ENCODE measurements at regions not wholly inside any gene's neighbourhood (a gene's known extent, or its start where the extent isn't known, plus 50 kb on each side); places are given as distances from the start of the nearest gene placed in this dataset.

- no peak for DNase-seq (ENCODE audit: low spot score)
These were observed 646.5 kb downstream of the NSUN3 start for GRCh38 chr3:94709249-94709902.

DNA sequence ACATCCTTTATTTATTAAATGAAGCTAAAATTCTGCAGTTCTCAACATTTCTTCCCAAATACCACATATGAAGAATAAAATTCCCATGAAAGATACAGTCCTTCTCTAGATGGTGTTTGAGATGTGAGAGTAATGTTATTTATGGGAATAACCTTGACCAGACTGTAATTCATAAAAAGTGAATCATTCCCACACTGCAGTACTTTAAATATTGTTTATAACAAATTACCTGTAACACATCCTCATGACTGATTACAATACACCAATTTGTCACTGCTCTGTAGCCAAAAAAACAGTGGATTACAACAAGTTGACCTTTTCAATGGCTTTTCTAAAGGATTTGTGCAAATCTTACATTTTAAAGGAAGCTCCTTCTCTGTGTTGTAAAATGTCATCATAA lies 651.3 kb downstream of the NSUN3 start:
- no peak for DNase-seq (ENCODE audit: low spot score)

- no peak for DNase-seq (ENCODE audit: low spot score)
These were observed 653.6 kb downstream of the NSUN3 start for GRCh38 chr3:94716326-94717018.

DNA sequence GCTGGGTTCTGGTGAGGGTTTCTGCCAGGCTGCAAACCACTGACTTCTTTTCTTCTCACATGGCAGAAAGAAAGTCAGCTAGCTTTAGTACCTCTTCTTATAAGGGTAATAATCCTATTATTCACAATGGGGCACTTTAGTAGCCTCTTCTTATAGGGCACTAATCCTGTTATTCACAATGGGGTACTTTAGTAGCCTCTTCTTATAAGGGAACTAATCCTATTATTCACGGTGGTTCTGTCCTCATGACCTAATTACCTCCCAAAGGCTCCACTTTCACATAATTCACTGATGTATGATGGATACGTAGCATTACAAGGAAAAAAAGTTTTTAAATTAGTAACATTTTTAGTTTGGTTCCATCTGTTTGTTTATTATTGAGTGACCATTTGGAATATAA lies 671.3 kb downstream of the NSUN3 start:
- DNase-seq (ENCODE audit: low spot score), result no peak

GRCh38 chr3:94735354-94735753 lies 672.5 kb downstream of the NSUN3 start:
- no peak for DNase-seq (ENCODE audit: low spot score)

DNA sequence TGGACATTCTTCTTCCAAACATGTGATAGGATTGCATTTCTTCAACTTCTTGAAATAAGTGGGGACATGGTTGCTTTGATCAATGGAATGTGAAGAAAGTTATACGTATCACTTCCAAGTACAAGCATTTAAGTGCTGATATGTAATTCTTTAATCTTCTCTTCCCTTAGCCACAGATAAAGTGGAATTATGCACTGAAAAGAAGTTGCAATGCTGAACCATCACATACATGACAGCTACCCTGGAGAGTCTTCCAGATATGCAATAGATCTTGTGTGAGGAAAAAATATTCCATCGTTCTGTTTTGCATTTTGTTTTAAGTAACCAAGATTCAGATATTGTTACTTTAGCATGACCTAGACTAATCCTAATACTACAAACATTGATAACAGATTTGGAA lies 674.3 kb downstream of the NSUN3 start:
- DNase-seq (ENCODE audit: low spot score), result no peak

GRCh38 chr3:94739420-94739819 lies 676.6 kb downstream of the NSUN3 start:
- no peak for DNase-seq (ENCODE audit: low spot score)

DNA sequence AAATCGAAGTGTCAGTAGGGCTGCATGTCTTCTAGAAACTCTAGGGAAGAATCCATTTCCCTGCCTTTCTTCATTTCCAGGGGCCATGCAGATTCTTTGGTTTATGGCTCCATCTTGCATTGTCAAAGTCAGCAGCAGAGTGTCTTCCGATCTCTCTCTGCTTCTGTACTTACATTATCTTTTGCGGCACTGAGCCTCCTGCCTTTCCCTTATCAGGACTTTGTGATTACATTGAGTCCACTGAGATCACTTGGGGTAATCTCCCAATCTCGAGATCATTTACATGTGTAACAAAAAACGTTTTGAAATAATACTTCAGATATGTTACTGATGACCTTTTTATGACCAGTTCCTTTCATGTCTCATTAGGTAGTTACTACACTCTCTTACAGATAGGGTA lies 695.9 kb downstream of the NSUN3 start:
- DNase-seq (ENCODE audit: low spot score), result no peak

GRCh38 chr3:94772402-94772801 lies 709.5 kb downstream of the NSUN3 start:
- no peak for DNase-seq (ENCODE audit: low spot score)

GRCh38 chr3:94775746-94776145 lies 712.9 kb downstream of the NSUN3 start:
- DNase-seq (ENCODE audit: low spot score), result no peak

GRCh38 chr3:94776401-94776915 lies 713.6 kb downstream of the NSUN3 start:
- DNase-seq (ENCODE audit: low spot score), result no peak

DNA sequence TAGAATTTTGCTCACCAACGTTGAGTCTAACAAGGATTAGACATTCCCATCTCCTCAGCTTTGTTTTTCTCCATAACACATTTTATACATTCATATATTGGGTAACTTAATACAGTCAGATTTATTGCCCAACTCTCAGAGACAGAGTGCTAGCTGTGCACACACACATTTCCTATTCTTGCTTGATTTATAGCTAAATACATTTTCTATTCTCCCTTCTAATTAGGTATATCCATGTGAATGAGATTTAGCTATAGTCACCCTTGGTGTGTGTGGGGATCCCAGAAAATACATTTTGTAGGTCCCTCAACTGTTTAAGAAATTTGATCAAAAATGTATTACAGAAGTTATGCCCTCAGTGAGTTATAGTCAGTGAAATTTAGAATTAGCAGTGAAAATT lies 715.4 kb downstream of the NSUN3 start:
- no peak for DNase-seq (ENCODE audit: low spot score)

- no peak for DNase-seq (ENCODE audit: low spot score)
These were observed 716.1 kb downstream of the NSUN3 start for GRCh38 chr3:94778814-94779494.

- no peak for DNase-seq (ENCODE audit: low spot score)
These were observed 716.8 kb downstream of the NSUN3 start for GRCh38 chr3:94779699-94780098.

- no peak for DNase-seq (ENCODE audit: low spot score)
These were observed 721.4 kb downstream of the NSUN3 start for GRCh38 chr3:94784274-94784673.

DNA sequence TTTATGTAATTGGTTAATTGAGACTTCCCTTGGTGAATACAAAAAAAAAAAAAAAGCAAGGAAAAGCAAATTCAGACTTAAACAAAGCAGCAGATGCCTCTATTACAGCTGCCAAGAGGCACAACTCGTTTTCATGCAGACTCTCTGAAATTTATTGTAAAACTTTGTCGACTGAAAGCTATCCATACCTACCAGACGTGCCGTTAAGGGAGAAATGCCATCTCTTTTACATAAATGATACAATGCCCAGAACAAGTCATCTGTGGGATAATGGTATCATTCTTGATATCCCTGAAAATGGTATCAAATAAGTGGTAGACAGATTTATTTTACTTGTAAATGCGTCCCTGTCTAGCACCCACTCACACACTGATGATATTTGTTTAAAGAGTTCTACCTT lies 724.2 kb downstream of the NSUN3 start:
- DNase-seq (ENCODE audit: low spot score), result no peak

- no peak for DNase-seq (ENCODE audit: low spot score)
These were observed 724.9 kb downstream of the NSUN3 start for GRCh38 chr3:94787734-94788270.

- no peak for DNase-seq (ENCODE audit: low spot score)
These were observed 731.7 kb downstream of the NSUN3 start for GRCh38 chr3:94794563-94794962.

- DNase-seq (ENCODE audit: low spot score), result no peak
These were observed 736.7 kb downstream of the NSUN3 start for GRCh38 chr3:94799420-94800060.

GRCh38 chr3:94811836-94812235 lies 749.0 kb downstream of the NSUN3 start:
- no peak for DNase-seq (ENCODE audit: low spot score)

DNA sequence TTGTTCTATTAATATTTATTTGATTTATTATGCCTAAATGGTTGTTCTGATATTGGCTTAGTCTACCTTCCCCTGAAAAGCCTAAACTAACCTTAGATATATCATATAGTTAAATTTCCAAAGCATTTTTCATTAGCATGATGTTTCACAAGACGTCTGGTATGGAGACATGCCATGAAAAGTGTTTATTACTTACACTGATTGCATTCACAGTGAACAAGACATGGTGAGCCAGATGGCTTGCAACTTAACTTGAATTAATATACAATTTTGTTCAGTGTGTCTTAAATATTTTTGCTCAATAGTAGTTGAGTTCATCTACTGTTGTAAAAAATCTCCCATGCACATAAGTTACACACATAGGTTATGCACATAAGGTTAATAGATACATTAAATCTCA lies 758.4 kb downstream of the NSUN3 start:
- no peak for DNase-seq (ENCODE audit: low spot score)

DNA sequence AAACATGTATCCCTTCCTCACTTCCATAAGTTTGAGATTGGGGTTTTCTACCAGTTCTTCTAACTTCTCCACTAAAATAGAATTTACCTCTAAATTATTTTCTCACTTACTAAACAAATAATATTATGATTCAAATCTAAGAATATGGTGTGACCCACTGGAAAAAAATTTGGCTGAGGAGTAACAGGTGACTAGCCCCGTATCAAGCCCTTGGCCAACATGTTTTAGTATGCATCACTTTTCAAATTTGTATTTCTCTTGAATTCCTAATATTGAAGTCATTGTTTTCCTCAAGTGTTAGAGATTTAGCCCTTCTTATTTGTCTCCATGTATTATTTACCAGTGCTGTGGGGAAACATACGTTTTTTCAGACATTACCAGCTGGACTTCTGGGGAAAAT lies 759.4 kb downstream of the NSUN3 start:
- DNase-seq (ENCODE audit: low spot score), result no peak
